ENCODE measurements at regions not wholly inside any gene's neighbourhood (a gene's known extent, or its start where the extent isn't known, plus 50 kb on each side); places are given as distances from the start of the nearest gene placed in this dataset.

GRCh38 chr9:104276709-104277245, 182.7 kb downstream of the SMC2 start:
- Mint-ChIP-seq H3K27me3 (ENCODE audit: low read depth) (peaks cover 12% of the 10 kb centered on the region), H3K27ac (ENCODE audit: unreplicated experiment) (no peak overlapping the region), H3K36me3 (ENCODE audit: low read depth) (no peaks in the 10 kb centered on the region), H3K9me3 (ENCODE audit: low read depth) (no peaks in the 10 kb centered on the region), H3K4me3 (ENCODE audit: unreplicated experiment) (no peak overlapping the region), H3K4me1 (ENCODE audit: low read depth) (peaks cover 18% of the 10 kb centered on the region)
- DNase-seq (ENCODE audit: low spot score): no peak
- TF ChIP-seq CTCF (IDR thresholded peaks at IDR 0.05): no peak

GRCh38 chr9:104278929-104279496, 184.9 kb downstream of the SMC2 start:
- no peak for TF ChIP-seq CTCF (IDR thresholded peaks at IDR 0.05)
- no peak overlapping the region for H3K4me3 Mint-ChIP-seq (ENCODE audit: unreplicated experiment)
- no peaks in the 10 kb centered on the region for H3K9me3 Mint-ChIP-seq (ENCODE audit: low read depth)
- H3K27ac Mint-ChIP-seq (ENCODE audit: unreplicated experiment): no peak overlapping the region
- peaks cover 5% of the 10 kb centered on the region for H3K27me3 Mint-ChIP-seq (ENCODE audit: low read depth)
- peaks cover 18% of the 10 kb centered on the region for H3K4me1 Mint-ChIP-seq (ENCODE audit: low read depth)
- H3K36me3 Mint-ChIP-seq (ENCODE audit: low read depth): no peaks in the 10 kb centered on the region
- no peak for DNase-seq (ENCODE audit: low spot score)

GRCh38 chr9:104279535-104280177, 185.5 kb downstream of the SMC2 start:
- Mint-ChIP-seq H3K4me3 (ENCODE audit: unreplicated experiment) (no peak overlapping the region), H3K27ac (ENCODE audit: unreplicated experiment) (no peak overlapping the region), H3K9me3 (ENCODE audit: low read depth) (no peaks in the 10 kb centered on the region), H3K27me3 (ENCODE audit: low read depth) (peaks cover 5% of the 10 kb centered on the region), H3K36me3 (ENCODE audit: low read depth) (no peaks in the 10 kb centered on the region), H3K4me1 (ENCODE audit: low read depth) (peaks cover 18% of the 10 kb centered on the region)
- DNase-seq (ENCODE audit: low spot score): no peak
- TF ChIP-seq CTCF (IDR thresholded peaks at IDR 0.05): no peak

- DNase-seq (ENCODE audit: low spot score): no peak
- Mint-ChIP-seq H3K4me3 (ENCODE audit: unreplicated experiment) (no peak overlapping the region), H3K9me3 (ENCODE audit: low read depth) (no peaks in the 10 kb centered on the region), H3K27me3 (ENCODE audit: low read depth) (peaks cover 2% of the 10 kb centered on the region), H3K4me1 (ENCODE audit: low read depth) (peaks cover 18% of the 10 kb centered on the region), H3K36me3 (ENCODE audit: low read depth) (no peaks in the 10 kb centered on the region), H3K27ac (ENCODE audit: unreplicated experiment) (no peak overlapping the region)
- TF ChIP-seq CTCF (IDR thresholded peaks at IDR 0.05): no peak
These were observed 186.1 kb downstream of the SMC2 start for GRCh38 chr9:104280178-104280560.

- TF ChIP-seq CTCF (IDR thresholded peaks at IDR 0.05): no peak
- Mint-ChIP-seq H3K4me1 (ENCODE audit: low read depth) (peaks cover 18% of the 10 kb centered on the region), H3K4me3 (ENCODE audit: unreplicated experiment) (no peak overlapping the region), H3K36me3 (ENCODE audit: low read depth) (no peaks in the 10 kb centered on the region), H3K9me3 (ENCODE audit: low read depth) (no peaks in the 10 kb centered on the region), H3K27me3 (ENCODE audit: low read depth) (no peaks in the 10 kb centered on the region), H3K27ac (ENCODE audit: unreplicated experiment) (no peak overlapping the region)
- no peak for DNase-seq (ENCODE audit: low spot score)
These were observed 186.6 kb downstream of the SMC2 start for GRCh38 chr9:104280711-104281110.

All from chondrocyte (in vitro differentiated cells).